GM19467 (cell line): ENCODE measurements at regions not wholly inside any gene's neighbourhood (a gene's known extent, or its start where the extent isn't known, plus 50 kb on each side); places are given as distances from the start of the nearest gene placed in this dataset.

Experiments used
- ATAC-seq: cut with Tn5 transposase; IDR thresholded peaks from one replicate; pipeline ENCODE4 v1.9.1; 2021; ENCODE audit warnings: mild to moderate bottlenecking, moderate library complexity; ENCODE audit not compliant: unreplicated experiment

- no peak for ATAC-seq
Measured at GRCh38 chr3:148002705-148003205, 593.6 kb downstream of the ZIC1 start.

DNA sequence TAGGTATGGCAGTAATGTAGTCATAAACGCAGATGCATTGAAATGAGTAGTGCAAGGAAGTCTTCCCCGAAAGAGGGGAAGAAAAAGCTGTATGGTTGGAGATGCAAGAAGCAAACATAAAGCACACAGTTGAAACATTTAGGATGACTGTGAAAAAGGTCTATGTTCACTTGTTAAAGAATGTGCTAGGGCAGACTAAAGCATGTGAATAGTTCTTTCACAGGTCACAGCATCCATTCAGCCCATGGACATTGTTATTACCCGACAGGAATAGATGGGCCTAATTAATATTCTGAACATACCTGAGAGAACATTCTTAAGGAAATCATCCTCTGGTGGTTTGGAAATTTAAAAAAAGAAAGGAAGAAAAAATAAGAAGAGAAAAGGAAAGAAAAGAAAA, 595.2 kb downstream of the ZIC1 start:
- ATAC-seq = no peak

DNA sequence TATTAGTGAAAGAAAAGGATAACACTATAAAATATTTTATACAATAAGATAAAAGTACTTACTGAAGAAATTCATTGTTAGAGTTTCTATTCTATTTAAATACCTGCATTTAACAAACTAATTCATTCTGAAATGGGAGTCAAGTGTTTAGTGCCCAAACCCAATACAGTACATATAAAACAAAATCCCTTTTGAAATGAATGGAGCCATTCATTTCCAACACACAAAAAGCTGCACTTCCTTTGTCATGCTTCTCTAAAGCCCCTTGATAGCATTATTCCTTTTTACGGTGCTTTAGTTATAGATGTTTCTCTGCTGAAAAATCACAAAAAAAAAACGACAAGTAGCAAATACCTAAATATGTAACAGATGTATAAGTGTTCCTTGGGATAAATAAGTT, 596.3 kb downstream of the ZIC1 start:
- no peak for ATAC-seq

- no peak for ATAC-seq
Measured at GRCh38 chr3:148006508-148006907, 597.3 kb downstream of the ZIC1 start.

GRCh38 chr3:148008591-148008990, 599.4 kb downstream of the ZIC1 start:
- no peak for ATAC-seq

GRCh38 chr3:148020861-148021260, 611.7 kb downstream of the ZIC1 start:
- no peak for ATAC-seq

DNA sequence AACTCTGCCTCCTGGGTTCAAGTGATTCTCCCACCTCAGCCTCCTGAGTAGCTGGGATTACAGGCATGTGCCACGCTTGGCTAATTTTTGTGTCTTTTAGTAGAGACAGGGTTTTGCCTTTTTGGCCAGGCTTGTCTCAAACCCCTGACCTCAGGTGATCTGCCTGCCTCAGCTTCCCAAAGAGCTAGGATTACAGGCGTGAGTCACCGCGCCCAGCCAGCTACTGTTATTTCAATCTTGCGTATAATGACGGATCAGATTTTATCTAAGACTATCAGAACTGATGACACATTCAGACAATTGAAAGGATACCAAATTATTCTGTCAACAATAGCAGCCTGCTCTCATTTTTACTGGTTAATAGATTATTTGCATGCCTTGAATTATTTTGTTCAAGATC, 612.2 kb downstream of the ZIC1 start:
- ATAC-seq = no peak

- ATAC-seq = no peak
Measured at GRCh38 chr3:148023994-148024393, 614.8 kb downstream of the ZIC1 start.

DNA sequence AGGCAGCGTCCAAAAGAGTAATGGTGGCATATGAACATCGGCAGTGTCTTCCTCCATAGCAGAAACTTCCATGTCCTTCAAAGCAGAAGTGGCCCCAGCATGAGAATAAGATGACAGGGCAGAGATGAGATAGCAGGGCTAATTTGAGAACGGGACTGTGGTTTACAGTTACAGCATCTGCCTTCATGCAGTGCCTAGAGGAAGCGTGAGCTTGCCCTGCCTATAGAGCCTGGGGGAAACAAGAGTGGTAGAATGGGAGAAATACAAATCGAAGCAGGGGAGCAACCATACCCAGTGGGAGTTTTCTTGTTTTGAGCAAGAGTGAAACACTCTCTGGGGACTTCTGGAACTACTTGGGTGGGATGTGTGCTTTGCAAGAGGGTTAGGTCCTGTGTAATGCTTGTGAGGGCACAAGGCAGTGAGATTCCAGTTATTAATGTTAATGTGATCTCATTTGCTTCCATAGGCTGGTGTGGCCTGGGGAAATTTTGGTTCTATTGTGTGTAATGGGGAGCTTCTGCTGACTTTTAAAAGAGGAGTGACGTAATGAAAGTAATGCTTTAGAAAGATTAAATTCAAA, 616.9 kb downstream of the ZIC1 start:
- ATAC-seq = no peak

DNA sequence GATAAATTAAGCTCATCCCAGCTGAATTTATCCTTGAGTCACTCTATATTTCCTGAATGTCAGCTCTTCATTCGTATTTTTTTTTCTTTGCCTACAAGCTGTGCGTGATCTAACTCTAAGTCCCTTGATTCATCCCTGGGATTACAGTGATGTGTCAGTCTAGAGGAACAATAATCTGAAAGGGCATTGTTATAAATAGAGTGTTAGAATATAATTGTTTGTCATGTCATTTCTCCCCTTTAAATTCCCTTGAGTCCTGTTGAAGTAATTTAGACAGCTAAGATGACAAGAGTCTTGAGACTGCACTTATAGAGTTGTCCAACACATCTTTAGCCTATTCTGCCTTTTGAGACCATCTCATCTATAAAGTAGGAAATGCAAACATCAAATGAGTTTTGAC, 621.8 kb downstream of the ZIC1 start:
- ATAC-seq = no peak

GRCh38 chr3:148034353-148034752, 625.2 kb downstream of the ZIC1 start:
- ATAC-seq = no peak

GRCh38 chr3:148036331-148036876, 627.2 kb downstream of the ZIC1 start:
- no peak for ATAC-seq

- ATAC-seq = no peak
Measured at GRCh38 chr3:148042663-148043445, 633.7 kb downstream of the ZIC1 start.

- no peak for ATAC-seq
Measured at GRCh38 chr3:148044151-148044550, 635.0 kb downstream of the ZIC1 start.

- no peak for ATAC-seq
Measured at GRCh38 chr3:148054999-148055398, 642.7 kb upstream of the AGTR1 start.

DNA sequence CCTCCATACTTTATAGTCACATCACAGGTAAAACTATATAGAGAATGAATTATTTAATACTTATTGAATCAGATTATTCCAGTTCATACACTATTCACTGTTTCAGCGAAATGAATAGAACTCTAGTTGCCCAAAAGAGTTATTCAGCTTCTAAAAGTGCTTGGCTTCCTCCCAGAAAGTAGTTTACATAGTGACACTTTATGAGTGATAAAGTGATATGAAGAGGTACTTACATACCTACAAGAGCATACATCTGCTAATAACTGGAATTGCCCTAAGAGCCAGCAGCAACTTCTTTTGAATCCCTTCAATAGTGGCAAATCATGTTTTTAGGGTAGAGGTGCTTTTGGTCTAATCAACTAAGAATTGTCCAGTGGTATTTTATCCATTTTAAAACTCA, 635.1 kb upstream of the AGTR1 start:
- no peak for ATAC-seq

- ATAC-seq = no peak
Measured at GRCh38 chr3:148066802-148067201, 630.9 kb upstream of the AGTR1 start.

- ATAC-seq = no peak
Measured at GRCh38 chr3:148068466-148068865, 629.2 kb upstream of the AGTR1 start.

GRCh38 chr3:148070041-148070440, 627.7 kb upstream of the AGTR1 start:
- ATAC-seq = no peak

DNA sequence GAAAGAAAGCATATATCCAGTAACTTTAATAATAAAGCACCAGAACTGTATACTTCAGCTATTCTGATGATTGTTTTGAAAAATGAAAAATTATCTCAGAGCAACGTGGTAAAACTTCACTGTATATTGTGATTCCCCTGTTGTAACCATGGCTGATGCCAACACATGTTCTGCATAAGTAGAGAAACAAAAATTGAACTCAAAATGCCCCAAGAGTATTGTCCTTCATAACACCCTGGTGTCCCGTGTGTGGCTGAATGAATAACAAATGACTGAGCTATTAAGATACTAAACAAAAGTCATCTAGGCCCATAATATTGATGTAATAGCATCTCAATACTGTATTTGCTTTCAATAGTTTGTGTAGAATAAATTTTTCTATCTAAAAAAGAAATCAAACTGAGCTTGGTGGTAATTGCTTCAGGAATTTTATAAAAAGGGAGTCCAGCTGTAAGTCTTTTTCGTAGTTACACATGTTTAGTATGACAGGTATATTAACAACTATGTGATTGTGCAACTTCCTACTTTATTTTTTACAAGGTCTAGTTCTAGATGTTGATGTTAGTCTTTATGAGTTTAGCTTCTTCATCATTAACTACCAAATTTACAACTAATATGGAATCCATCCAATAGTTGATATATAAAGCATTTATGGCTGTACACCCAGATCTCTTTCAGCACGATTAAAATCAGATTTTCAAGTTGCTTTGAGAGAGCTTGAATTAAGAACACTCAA, 623.8 kb upstream of the AGTR1 start:
- ATAC-seq = no peak

DNA sequence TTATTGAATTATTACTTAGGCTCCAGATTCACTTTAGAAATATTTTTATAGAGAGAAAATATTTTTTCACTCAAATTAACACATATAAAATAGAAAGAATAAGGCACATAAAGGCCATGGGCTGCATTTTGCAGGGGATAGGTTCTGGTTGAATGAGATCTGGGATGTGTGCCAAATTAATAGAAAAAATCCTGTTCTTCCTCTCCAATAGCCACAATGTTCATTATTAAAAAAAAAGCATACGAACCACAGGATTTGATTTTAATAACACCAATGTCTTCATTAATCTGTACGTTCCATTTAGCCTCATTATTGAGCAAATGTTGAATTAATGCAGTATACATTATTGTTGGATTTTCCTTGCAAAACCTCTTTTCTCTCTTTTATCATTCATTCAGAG, 622.8 kb upstream of the AGTR1 start:
- no peak for ATAC-seq
